Aorta (tissue), 5 donors: ENCODE measurements at regions not wholly inside any gene's neighbourhood (a gene's known extent, or its start where the extent isn't known, plus 50 kb on each side); places are given as distances from the start of the nearest gene placed in this dataset.
A peak's percentile ranks its signal among the peaks of the same experiment; 100 is the strongest.

Source experiments
- ATAC-seq: fragments of 200-7000 bp; cut with Tn5 transposase; one replicate; pipeline ENCODE4 v1.9.1; 2022; ENCODE audit warnings: moderate library complexity; ENCODE audit not compliant: low FRiP score
- DNase-seq, 2 donors: peaks; one replicate each; pipeline ENCODE4 v3.0.0-alpha.2; 2020
- H3K27ac ChIP-seq, 2 donors: one replicate each; pipeline ENCODE4 v1.5.1; 2013; ENCODE audit warnings: low read length in 2 of 2, mild to moderate bottlenecking in 2 of 2, moderate library complexity in 2 of 2, control low read depth in 1 of 2, inconsistent platforms in 1 of 2, low read depth in 1 of 2
- H3K27me3 ChIP-seq, 2 donors: one replicate each; pipeline ENCODE4 v1.6.1; 2013; ENCODE audit warnings: control low read depth in 1 of 2, low read length in 1 of 2, mild to moderate bottlenecking in 1 of 2, moderate library complexity in 1 of 2; ENCODE audit not compliant: insufficient read depth in 2 of 2, control insufficient read depth in 1 of 2
- H3K36me3 ChIP-seq, 2 donors: one replicate each; pipeline ENCODE4 v1.6.1; 2013; ENCODE audit warnings: control low read depth in 1 of 2, low read length in 1 of 2, mild to moderate bottlenecking in 1 of 2; ENCODE audit not compliant: insufficient read depth in 2 of 2, control insufficient read depth in 1 of 2
- H3K4me1 ChIP-seq, 2 donors: one replicate each; pipeline ENCODE4 v1.6.1; 2013; ENCODE audit warnings: low read length in 2 of 2, control low read depth in 1 of 2, mild to moderate bottlenecking in 1 of 2, moderate library complexity in 1 of 2; ENCODE audit not compliant: insufficient read depth in 2 of 2, control insufficient read depth in 1 of 2
- H3K4me3 ChIP-seq, 2 donors: one replicate each; pipeline ENCODE4 v1.5.1; 2013; ENCODE audit warnings: low read length in 2 of 2, control low read depth in 1 of 2, mild to moderate bottlenecking in 1 of 2
- H3K9me3 ChIP-seq: one replicate; pipeline ENCODE4 v1.6.1; 2013; ENCODE audit warnings: mild to moderate bottlenecking, low read length; ENCODE audit not compliant: control insufficient read depth
- WGBS, 2 donors: extraction: QIAGEN DNeasy Blood & Tissue Kit; methylation state at CpG; one replicate each; pipeline ENCODE4 v1.1.7; 2013; 5-methylcytosine and 5-hydroxymethylcytosine counted together
- intact Hi-C, 2 donors: fragments of 100-400 bp; cut with DNase I; formaldehyde crosslinking; loops; one replicate each; pipeline versions ENCODE4 v1.14.2 to v1.15.0; 2022
- donor health status: healthy with polysubstance abuse.
- donor health status: Bipolar disorder and iron deficiency.
- donor health status: DM: no; HTN: no; CAD: no.
- donor health status: DM: no; HTN: no; CAD: no.
- donor health status: DM: yes; HTN: yes; CAD: no.

GRCh38 chr6:43898358-43899131 lies 128.5 kb downstream of the VEGFA start:
- H3K4me3 ChIP-seq = no peak overlapping the region
- intact Hi-C loops = no loop called here

GRCh38 chr6:43897571-43898302 lies 127.7 kb downstream of the VEGFA start:
- WGBS, 2 donors = 96 to 97% methylated on average over 2 of the region's 2 CpGs

More at GRCh38 chr6:43898358-43899131, 128.5 kb downstream of the VEGFA start:
- DNase-seq (no peak), ATAC-seq (no peak)
- Histone ChIP-seq H3K36me3 (no peaks in the 10 kb centered on the region), H3K4me1 (no peaks in the 10 kb centered on the region), H3K9me3 (no peaks in the 10 kb centered on the region), H3K27me3 (no peaks in the 10 kb centered on the region), H3K27ac (no peak overlapping the region)
- 97% methylated on average over 4 of the region's 4 CpGs for WGBS, 2 donors

GRCh38 chr6:43896329-43897255 lies 126.6 kb downstream of the VEGFA start:
- H3K27me3 ChIP-seq = no peaks in the 10 kb centered on the region
- WGBS, 2 donors = 70 to 73% methylated on average over 11 of the region's 11 CpGs
- H3K4me3 ChIP-seq = no peak overlapping the region
- no peaks in the 10 kb centered on the region for H3K4me1 ChIP-seq
- no peaks in the 10 kb centered on the region for H3K36me3 ChIP-seq
- intact Hi-C loops = no loop called here
- ATAC-seq = no peak
- no peaks in the 10 kb centered on the region for H3K9me3 ChIP-seq
- H3K27ac ChIP-seq = no peak overlapping the region
- no peak for DNase-seq

More at GRCh38 chr6:43897571-43898302, 127.7 kb downstream of the VEGFA start:
- no peak overlapping the region for H3K4me3 ChIP-seq
- H3K27me3 ChIP-seq = no peaks in the 10 kb centered on the region
- intact Hi-C loops = no loop called here
- no peaks in the 10 kb centered on the region for H3K9me3 ChIP-seq
- no peak overlapping the region for H3K27ac ChIP-seq
- DNase-seq = no peak
- H3K4me1 ChIP-seq = no peaks in the 10 kb centered on the region
- H3K36me3 ChIP-seq = no peaks in the 10 kb centered on the region
- ATAC-seq = no peak

GRCh38 chr6:43895656-43896328 lies 125.8 kb downstream of the VEGFA start:
- no peaks in the 10 kb centered on the region for H3K4me1 ChIP-seq
- H3K9me3 ChIP-seq = no peaks in the 10 kb centered on the region
- ATAC-seq (no peak), DNase-seq (no peak)
- H3K36me3 ChIP-seq = no peaks in the 10 kb centered on the region
- no peak overlapping the region for H3K4me3 ChIP-seq
- no peaks in the 10 kb centered on the region for H3K27me3 ChIP-seq
- H3K27ac ChIP-seq = no peak overlapping the region
- WGBS, 2 donors = 66 to 71% methylated on average over 5 of the region's 5 CpGs
- intact Hi-C loops = no loop called here

- no peaks in the 10 kb centered on the region for H3K36me3 ChIP-seq
- intact Hi-C loops = no loop called here
- H3K4me1 ChIP-seq = no peaks in the 10 kb centered on the region
- no peaks in the 10 kb centered on the region for H3K27me3 ChIP-seq
- no peak overlapping the region for H3K27ac ChIP-seq
- no peak for DNase-seq
- no peaks in the 10 kb centered on the region for H3K9me3 ChIP-seq
- H3K4me3 ChIP-seq = no peak overlapping the region
- no peak for ATAC-seq
- 92% methylated on average over 8 of the region's 8 CpGs for WGBS, 2 donors
Measured at GRCh38 chr6:43893073-43893472, 123.1 kb downstream of the VEGFA start.

GRCh38 chr6:43891072-43891870 lies 121.3 kb downstream of the VEGFA start:
- ATAC-seq (no peak), DNase-seq (no peak)
- no peaks in the 10 kb centered on the region for H3K36me3 ChIP-seq
- no peaks in the 10 kb centered on the region for H3K4me1 ChIP-seq
- intact Hi-C loops = no loop called here
- no peak overlapping the region for H3K4me3 ChIP-seq
- 51 to 53% methylated on average over 25 of the region's 25 CpGs for WGBS, 2 donors
- H3K27me3 ChIP-seq = no peaks in the 10 kb centered on the region
- H3K9me3 ChIP-seq = no peaks in the 10 kb centered on the region
- no peak overlapping the region for H3K27ac ChIP-seq

- WGBS, 2 donors = 81 to 87% methylated on average over 16 to 17 of the region's 17 CpGs
- Histone ChIP-seq H3K36me3 (no peaks in the 10 kb centered on the region), H3K9me3 (no peaks in the 10 kb centered on the region), H3K27ac (no peak overlapping the region), H3K27me3 (no peaks in the 10 kb centered on the region), H3K4me3 (no peak overlapping the region), H3K4me1 (no peaks in the 10 kb centered on the region)
- intact Hi-C loops = no loop called here
- DNase-seq (peak in 1 of 2 donors; percentile 66), ATAC-seq (no peak)
Measured at GRCh38 chr6:43890197-43891062, 120.4 kb downstream of the VEGFA start.
